ENCODE measurements at regions not wholly inside any gene's neighbourhood (a gene's known extent, or its start where the extent isn't known, plus 50 kb on each side); places are given as distances from the start of the nearest gene placed in this dataset.
"Not testable (repeated sequence)": the region's sequence is repeated elsewhere in the genome, so short reads cannot be mapped to it uniquely, and the experiment has no call there.

- H3K36me3 ChIP-seq (ENCODE audit: low read length); H3K4me2 ChIP-seq (ENCODE audit: low read depth, low read length, poor library complexity, severe bottlenecking); H3F3A ChIP-seq (ENCODE audit: insufficient read depth); H3K27me3 ChIP-seq (ENCODE audit: low read length); H3K79me2 ChIP-seq (ENCODE audit: insufficient read depth, low read length); H2AFZ ChIP-seq (ENCODE audit: low read depth, low read length, severe bottlenecking); H3K9ac ChIP-seq (ENCODE audit: low read length); H3K27ac ChIP-seq (ENCODE audit: low read depth, low read length); H3K9me2 ChIP-seq (replicated peaks; ENCODE audit: insufficient read depth, low read length); H3K9me3 ChIP-seq (ENCODE audit: insufficient read depth, low read length); H3K4me3 ChIP-seq (ENCODE audit: insufficient read depth, low read length, poor library complexity, severe bottlenecking); H4K20me1 ChIP-seq (ENCODE audit: low read depth, low read length): not testable (repeated sequence)
These were observed 515.6 kb upstream of the TPTE start for GRCh38 chr21:10005791-10006190.

GRCh38 chr21:10016991-10017390 is 504.4 kb upstream of the TPTE start:
- not testable (repeated sequence) for H3K4me3 ChIP-seq (ENCODE audit: insufficient read depth, low read length, poor library complexity, severe bottlenecking); H3K27ac ChIP-seq (ENCODE audit: low read depth, low read length); H3K36me3 ChIP-seq (ENCODE audit: low read length); H4K20me1 ChIP-seq (ENCODE audit: low read depth, low read length); H3K9me3 ChIP-seq (ENCODE audit: insufficient read depth, low read length); H3K79me2 ChIP-seq (ENCODE audit: insufficient read depth, low read length); H3K9me2 ChIP-seq (replicated peaks; ENCODE audit: insufficient read depth, low read length); H3K27me3 ChIP-seq (ENCODE audit: low read length); H3K9ac ChIP-seq (ENCODE audit: low read length); H3F3A ChIP-seq (ENCODE audit: insufficient read depth)
- H2AFZ ChIP-seq (ENCODE audit: low read depth, low read length, severe bottlenecking): peak overlapping the region; percentile 23
- H3K4me2 ChIP-seq (ENCODE audit: low read depth, low read length, poor library complexity, severe bottlenecking): peak overlapping the region; percentile 2

- not testable (repeated sequence) for H3K4me3 ChIP-seq (ENCODE audit: insufficient read depth, low read length, poor library complexity, severe bottlenecking); H3F3A ChIP-seq (ENCODE audit: insufficient read depth); H3K36me3 ChIP-seq (ENCODE audit: low read length); H3K4me2 ChIP-seq (ENCODE audit: low read depth, low read length, poor library complexity, severe bottlenecking); H2AFZ ChIP-seq (ENCODE audit: low read depth, low read length, severe bottlenecking); H3K27ac ChIP-seq (ENCODE audit: low read depth, low read length); H3K27me3 ChIP-seq (ENCODE audit: low read length); H3K79me2 ChIP-seq (ENCODE audit: insufficient read depth, low read length); H3K9me2 ChIP-seq (replicated peaks; ENCODE audit: insufficient read depth, low read length); H4K20me1 ChIP-seq (ENCODE audit: low read depth, low read length); H3K9ac ChIP-seq (ENCODE audit: low read length); H3K9me3 ChIP-seq (ENCODE audit: insufficient read depth, low read length)
These were observed 503.6 kb upstream of the TPTE start for GRCh38 chr21:10017757-10018156.

GRCh38 chr21:10021462-10021861 is 499.9 kb upstream of the TPTE start:
- H3K4me3 ChIP-seq (ENCODE audit: insufficient read depth, low read length, poor library complexity, severe bottlenecking); H2AFZ ChIP-seq (ENCODE audit: low read depth, low read length, severe bottlenecking); H3K9me2 ChIP-seq (replicated peaks; ENCODE audit: insufficient read depth, low read length); H3K27me3 ChIP-seq (ENCODE audit: low read length); H3K9me3 ChIP-seq (ENCODE audit: insufficient read depth, low read length); H3K27ac ChIP-seq (ENCODE audit: low read depth, low read length); H3K4me2 ChIP-seq (ENCODE audit: low read depth, low read length, poor library complexity, severe bottlenecking); H3F3A ChIP-seq (ENCODE audit: insufficient read depth); H4K20me1 ChIP-seq (ENCODE audit: low read depth, low read length); H3K79me2 ChIP-seq (ENCODE audit: insufficient read depth, low read length); H3K36me3 ChIP-seq (ENCODE audit: low read length); H3K9ac ChIP-seq (ENCODE audit: low read length): not testable (repeated sequence)

GRCh38 chr21:10022745-10023144 is 498.6 kb upstream of the TPTE start:
- not testable (repeated sequence) for H3K27me3 ChIP-seq (ENCODE audit: low read length); H3K9me2 ChIP-seq (replicated peaks; ENCODE audit: insufficient read depth, low read length); H4K20me1 ChIP-seq (ENCODE audit: low read depth, low read length); H3K27ac ChIP-seq (ENCODE audit: low read depth, low read length); H3K79me2 ChIP-seq (ENCODE audit: insufficient read depth, low read length); H3K4me3 ChIP-seq (ENCODE audit: insufficient read depth, low read length, poor library complexity, severe bottlenecking); H3F3A ChIP-seq (ENCODE audit: insufficient read depth); H3K9ac ChIP-seq (ENCODE audit: low read length); H3K9me3 ChIP-seq (ENCODE audit: insufficient read depth, low read length); H3K36me3 ChIP-seq (ENCODE audit: low read length); H2AFZ ChIP-seq (ENCODE audit: low read depth, low read length, severe bottlenecking); H3K4me2 ChIP-seq (ENCODE audit: low read depth, low read length, poor library complexity, severe bottlenecking)
